NCI-H748 (cell line): ENCODE measurements at regions not wholly inside any gene's neighbourhood (a gene's known extent, or its start where the extent isn't known, plus 50 kb on each side); places are given as distances from the start of the nearest gene placed in this dataset.

ENCODE experiments used
- DNase-seq: peaks from one replicate; lab custom pipeline; 2025; ENCODE audit not compliant: unreplicated experiment; lab: John Stamatoyannopoulos, UW

DNA sequence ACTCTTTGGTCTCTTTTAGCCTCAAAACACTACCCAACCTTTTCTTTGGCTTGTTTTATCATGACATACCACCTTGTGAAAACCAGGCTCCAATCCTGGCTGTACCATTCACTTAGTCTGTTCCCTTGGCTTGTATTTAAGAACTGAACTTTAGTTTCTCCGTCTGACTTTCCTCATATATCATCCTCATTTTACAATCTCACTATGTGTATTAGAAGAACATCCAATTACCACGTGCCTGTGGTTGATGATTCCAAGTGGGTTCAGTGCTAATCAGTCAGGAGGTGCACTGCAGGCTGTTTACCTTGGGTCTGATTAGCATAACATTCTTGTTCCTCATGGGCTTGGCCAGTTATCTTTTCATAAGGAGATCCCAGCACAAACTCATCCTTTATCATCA is 144.8 kb upstream of the KLF14 start:
- no peak for DNase-seq

DNA sequence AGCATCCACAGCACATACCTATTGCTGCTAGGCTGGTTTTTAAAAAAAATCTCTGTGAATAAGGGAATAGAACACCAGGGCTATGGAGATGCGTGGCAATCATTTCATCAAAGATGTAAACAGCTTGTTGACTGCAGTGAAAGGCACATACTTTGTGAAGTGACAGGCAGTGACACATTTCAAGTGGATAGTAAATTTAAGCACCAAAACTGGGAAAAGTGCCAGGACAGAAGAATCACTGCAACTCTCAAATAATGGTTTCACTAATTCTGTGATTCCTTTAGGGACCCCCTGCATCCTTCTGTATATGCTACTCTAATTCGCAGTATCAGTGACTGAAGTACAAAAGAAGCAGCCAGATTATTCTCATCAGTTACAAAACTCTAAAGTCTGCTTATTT is 145.2 kb upstream of the KLF14 start:
- peak; percentile 21 for DNase-seq

DNA sequence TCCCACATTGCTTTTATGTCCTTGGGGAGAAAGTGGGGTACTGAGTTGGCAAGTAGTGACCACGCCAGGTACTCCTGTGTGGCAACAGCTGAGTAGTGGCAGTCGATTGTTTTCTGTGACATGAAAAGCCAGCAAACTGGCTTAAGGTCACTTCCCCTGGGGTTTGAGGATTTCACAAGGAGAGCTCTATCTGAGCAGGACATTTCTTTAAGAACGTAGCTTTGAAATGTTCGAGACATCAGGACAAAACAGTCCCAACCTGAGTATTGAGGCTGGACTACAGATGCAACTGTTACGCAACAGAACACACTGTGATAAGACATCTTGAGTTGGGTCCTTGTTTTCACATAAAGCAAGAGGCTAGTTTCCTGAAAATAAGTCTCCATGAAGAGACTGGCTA is 146.7 kb upstream of the KLF14 start:
- DNase-seq = no peak

DNA sequence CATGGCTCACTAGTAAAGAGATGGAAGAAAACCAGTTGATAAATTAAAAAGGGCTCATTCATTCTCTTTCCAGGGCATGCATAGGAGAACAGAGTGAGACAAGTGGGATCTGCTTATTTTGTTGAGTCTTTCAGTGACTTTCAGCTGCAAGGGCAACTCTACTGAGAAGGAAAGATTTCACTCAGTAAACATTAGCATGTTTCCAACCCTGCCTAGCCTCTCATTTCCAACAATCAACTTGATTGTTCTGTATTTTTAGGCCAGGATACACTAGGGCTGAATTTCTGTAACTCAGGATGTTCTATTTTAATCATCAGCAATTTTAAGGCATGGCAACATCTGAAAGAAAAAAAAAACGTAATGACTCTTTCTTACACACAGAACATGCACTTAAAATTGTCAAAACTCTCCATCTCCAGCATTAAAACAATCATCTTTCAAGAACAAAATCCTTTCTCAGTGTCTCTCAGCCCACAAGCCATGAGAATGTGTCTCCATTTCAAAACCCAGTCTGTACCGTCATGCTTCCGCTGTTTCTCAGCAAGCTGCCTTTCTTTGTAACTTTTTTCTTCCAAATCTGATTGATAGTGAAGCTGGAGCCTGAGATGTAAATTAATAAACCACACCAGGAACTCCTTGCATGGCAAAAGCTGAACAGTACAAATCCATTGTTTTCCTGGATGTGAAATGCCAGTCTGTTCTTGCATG is 147.2 kb upstream of the KLF14 start:
- no peak for DNase-seq

DNA sequence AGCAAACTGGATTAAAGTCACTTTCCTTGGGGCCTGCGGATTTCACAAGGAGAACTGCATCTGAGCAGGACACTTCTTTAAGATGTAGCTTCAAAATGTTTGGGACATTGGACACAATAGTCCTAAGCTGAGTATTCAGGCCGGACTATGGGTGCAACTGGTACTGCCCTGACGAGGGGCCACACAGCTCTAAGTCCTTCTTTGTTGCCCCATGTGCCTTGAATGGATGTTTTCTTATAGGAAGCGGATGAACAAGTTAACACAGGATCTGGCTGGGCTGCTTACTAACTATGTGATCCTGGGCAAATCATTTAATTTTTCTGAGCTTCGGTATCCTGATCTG is 147.8 kb upstream of the KLF14 start:
- no peak for DNase-seq

DNA sequence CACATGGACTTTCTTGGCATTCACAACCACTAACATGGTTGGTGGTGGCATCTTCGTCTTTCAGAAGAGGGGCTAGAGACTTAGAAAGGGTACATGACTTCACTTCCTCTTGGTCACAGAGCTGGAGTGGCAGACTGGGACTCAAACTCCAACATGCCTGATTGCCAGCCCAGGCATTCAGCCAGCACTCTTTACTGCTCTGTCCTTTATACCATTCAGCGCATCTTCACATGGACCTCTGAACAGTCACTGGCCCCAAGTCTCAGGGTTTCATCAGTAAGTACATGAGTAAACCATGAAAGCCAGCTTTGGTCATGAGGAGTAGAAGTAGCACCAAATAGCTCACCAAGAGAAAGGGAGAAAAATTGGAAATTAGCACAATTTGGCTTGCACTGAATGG is 148.4 kb upstream of the KLF14 start:
- no peak for DNase-seq

DNA sequence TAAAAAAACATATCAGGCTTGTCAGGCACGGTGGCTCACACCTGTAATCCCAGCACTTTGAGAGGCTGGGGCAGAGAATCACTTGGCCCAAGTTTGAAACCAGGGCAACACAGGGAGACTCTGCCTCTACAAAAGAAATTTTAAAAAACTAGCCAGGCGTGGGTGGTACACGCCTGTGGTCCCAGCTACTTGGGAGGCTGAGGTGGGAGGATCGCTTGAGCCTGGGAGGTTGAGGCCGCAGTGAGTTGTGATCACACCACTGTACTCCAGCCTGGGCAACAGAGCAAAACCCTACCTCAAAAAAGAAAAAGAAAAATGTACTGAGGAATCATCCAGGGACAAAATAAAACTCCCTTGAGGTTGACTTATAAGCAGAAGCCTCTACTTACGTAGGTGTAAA is 149.9 kb upstream of the KLF14 start:
- DNase-seq = no peak

DNA sequence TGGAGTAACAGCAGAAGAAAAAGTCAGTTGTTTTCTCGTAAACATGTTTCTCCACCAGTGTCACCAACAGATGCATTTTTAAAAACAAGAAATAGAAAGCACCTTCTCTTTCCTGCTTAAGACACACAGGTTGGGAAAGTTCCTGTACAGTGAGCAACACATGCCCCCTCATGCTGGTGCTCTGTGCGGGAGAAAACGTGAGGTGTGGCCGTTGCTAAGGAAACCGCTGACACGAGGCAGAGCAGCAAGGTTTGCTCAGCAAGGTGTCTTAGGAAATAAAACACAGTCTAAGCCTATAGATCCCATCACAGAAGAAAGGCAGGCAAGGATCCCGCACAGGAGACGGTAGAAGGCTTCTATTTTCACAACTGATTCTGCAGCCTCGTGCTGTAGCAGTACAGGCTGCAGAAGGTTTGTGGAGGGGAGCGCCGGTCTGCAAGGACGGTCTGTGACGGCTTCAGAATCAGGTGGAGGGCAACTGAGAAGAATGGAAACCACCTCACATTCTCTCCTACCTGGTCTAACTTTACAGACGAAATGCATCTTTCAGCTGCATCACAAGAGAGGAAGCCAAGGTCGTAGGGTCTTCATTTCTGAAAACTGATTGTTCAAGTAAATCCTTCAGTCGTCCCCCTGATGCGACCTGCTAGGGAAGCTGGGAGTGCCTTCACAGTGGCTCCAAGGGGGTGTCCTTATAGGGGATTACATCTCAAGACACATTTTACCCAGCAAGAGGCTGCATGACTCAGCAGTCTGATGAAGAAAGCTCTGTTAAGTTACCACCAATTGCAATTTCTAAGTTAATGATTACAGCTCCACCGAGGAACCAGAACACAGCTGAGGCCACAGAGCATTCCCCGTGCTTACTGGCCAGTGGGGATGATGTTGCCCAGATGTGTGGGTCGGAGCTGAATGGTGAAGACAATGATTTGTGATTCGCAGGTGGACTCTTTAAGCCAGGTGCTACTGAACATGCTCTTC is 150.7 kb upstream of the KLF14 start:
- DNase-seq = peak; percentile 57

DNA sequence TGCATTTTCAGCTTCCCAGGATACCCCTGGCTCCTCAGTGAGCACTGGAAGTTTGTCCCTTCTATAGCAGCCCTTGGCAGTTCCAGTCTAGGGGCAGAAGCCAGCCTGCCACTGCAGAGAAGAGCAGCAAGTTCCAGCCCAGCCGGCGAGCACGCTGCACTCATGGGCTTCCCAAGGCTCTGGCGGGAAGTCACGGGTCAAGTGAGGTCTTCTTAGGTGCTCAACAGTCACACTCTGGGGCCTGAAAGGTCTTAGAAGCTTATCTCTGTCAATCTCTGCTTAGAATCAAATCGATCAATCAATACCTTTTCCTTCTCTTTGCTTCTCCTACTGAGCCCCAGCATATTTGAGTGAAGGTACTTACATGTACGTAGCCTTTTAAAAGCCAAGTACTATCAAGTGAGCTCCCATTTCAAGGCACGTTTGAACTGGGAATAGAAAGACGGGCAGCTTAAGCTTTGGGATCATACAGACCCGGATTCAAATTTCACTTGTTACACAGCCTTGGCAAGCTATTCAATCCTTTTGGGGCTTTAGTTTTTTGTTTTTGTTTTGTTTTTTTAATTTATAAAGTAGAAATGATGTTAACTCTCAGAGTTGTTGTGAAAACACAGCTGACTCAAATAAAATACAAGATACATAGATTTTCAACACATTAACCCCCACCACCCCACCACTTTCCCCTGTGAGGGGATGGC is 152.6 kb upstream of the KLF14 start:
- DNase-seq = no peak

DNA sequence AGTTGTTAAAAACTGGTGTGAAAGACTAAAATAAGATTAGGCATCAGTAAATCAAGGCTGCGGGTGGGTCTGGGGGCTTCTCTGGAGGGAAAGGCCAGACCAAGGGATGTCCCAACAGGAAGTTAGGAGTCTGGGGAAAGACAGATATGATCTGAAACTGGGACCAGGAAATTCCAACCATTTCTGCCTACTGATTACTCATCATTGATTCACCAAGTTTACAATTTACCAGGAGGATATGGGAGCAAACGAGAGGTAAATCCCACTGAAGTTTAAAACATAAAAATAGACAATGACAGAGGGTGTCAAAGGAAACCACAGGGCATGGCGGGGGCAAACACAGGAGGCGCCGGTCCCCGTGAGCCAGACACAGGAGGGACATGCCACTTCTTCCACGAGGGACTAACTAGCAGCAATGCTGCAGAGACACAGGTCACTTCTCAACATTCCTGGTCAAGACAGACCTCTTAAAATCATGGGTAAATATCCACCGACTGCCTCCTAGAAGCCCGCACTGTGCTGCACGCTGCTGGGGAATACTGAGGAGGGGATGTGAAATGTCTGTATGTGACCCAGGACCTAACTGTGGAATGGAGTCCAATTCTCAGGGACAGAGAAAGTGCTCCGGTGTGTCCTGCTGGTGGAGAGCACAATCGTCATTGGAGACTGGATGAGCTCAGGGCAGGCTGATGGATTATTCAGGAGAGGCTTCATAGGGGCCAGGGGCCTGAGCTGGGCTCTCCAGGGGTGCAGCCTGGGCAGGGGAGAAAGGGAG is 153.4 kb upstream of the KLF14 start:
- no peak for DNase-seq

DNA sequence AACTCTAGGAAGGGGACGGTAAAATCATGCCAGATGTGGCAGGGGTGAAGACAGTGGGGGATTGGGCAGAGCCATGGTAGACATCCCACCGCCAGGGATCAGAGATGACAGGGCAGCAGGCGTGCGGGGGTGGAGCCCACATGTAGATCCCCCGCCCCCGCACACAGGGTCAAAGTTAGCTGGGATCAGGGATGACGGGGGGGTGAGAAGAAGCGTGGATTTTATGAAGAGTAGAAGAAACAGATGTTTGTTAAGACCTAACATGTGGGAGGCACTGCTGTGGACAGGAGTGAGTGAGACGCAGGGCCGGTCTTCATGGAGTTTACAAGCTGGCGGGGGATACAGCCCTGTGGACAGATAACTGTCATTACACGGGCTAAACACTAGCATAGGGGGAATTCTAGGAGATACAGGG is 154.0 kb upstream of the KLF14 start:
- no peak for DNase-seq

DNA sequence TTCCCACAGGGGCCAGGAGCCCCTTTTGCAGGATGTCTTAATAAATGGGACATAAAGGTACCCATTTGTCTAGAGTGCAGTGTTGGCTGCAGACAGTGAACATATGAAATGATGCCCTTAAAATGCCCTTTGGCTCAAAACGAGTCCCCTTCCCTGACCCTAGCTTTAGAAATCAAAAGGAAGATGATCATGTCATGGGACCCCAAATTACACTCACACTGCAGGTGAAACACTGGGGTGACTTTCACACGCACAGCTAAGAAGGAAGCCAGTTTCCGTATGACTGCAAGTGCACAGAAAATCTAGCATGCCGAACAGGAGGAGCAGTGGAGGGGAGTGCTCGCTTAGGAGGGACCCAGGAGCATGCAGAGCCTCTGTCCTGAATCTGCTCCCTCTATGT is 154.5 kb upstream of the KLF14 start:
- no peak for DNase-seq

DNA sequence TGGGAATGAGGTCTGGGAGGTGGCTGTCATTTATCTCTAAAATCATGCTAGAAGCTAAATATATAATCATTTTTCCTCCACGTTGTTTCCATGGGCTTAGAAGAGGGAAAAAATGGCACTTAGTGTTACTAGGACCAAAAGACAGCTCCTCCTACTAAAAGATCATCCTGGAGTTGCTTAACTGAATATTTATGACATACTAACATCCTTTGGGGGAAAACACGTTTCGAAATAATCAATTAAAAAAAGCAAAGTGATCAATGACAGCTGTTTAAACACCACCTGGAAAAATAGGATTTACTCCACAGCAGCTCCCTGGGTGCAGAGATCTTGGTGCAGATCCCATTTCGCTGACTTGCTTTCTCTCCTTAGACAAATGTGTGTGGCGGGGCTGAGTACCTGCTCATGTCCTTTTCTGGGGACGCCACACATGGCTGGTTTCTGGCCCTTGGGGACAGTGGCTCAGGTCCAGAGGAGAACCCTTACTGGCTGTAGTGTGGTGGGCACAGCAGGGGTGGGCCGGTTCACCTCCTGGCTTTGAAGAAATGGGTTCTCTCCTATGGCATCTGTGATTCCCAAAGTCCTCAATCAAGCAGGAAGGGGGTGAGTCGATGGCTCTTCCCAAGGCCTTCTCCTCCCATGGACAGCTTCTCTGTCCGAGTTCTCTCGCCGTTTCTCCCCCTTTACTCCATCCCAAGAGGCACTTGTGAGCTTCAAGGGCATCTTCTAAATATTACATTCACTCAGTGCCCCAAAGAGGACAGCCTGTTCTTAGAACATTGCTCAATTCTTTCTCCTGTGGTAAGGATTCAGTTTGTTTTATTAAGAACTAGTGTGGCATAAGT is 156.4 kb upstream of the KLF14 start:
- no peak for DNase-seq

DNA sequence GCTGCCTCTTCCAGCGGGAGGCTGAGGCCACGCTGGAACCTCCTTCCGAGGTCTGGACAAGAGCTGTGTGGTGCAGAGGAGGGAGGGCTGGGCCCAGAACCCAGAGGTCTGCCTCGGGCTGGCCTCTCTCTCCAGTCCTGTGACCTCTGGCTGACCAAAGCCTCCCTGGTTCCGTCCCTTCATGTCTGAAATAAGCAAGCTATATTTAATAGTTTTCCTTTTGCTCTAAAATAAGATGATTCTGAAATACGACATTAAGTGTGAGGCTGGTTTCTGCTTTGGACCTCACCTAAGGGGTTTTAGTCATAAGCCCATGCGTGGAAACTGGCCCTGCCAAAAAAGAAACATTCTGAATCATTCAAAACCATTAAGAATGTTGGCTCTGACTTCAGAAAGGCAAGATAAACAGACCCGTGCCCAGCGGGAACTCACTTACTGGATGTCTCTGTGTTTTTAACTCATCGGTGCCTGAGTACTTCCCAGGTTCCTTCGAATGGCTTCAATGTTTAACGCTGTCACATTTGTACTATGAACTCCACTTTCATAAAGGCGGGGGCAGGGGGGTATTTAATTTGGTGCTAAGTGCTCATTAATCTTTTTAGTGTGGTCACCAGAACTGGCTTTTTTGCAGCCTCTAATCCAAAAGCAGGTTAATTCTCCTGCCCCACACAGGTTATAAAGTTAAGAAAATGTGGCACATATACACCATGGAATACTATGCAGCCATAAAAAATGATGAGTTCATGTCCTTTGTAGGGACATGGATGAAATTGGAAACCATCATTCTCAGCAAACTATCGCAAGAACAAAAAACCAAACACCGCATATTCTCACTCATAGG is 157.5 kb upstream of the KLF14 start:
- no peak for DNase-seq

DNA sequence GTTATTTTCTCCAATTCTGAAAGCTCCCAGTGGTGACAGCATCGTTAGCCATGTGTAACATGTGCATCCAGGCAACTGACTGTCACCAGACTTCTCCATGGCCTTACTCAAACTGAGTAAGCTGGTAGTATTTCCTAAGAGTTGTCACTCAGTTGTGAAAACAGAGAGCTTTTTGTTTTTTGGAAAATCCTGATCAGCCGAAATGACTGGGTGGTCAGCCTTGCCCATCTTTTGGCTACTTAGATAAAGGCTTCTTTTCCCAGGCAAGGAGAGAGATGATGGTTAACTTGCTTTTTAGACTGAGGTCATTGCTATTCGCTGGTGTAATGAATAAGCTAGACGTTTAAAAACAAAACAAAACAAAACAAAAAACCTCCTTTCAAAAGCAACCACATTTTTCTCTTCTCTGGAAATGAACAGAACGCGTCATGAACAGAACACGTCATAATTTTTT is 159.5 kb upstream of the KLF14 start:
- DNase-seq = no peak

DNA sequence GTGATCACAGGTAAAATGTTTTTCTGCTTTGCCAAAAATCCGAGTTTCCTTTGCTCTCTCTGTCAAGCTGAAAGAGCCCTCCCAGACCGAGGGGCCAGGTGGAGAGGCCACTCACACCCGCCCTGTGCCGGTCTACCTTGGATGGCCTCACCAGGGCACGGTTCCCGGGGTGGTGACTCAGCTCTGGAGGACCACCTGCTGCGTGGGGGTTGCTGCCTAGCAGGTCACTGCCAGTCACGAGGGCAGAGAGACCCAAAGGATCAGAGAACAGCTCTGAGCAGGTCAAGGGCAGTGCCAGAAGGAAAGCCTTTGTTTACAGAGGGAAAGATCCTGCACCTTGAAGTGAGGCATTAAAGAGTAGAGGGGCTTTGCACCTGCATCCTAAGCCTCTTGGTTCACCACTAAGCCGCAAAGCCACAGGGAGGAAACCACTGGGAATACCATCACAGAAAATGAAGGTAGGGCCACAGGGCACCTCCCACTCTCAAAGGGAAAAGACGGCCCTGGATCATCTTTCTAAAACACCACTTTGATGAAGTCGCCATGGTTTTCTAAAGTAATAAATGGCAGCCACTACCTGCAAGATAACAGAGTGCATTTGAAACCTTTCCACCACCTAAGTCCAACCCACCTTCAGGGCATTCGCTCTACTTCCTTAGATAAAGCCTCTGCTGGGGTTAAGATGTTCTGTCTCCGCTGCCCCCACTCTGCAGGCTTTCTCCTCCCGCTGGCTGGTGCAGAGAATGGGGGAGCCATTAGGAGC is 160.3 kb upstream of the KLF14 start:
- DNase-seq = no peak

DNA sequence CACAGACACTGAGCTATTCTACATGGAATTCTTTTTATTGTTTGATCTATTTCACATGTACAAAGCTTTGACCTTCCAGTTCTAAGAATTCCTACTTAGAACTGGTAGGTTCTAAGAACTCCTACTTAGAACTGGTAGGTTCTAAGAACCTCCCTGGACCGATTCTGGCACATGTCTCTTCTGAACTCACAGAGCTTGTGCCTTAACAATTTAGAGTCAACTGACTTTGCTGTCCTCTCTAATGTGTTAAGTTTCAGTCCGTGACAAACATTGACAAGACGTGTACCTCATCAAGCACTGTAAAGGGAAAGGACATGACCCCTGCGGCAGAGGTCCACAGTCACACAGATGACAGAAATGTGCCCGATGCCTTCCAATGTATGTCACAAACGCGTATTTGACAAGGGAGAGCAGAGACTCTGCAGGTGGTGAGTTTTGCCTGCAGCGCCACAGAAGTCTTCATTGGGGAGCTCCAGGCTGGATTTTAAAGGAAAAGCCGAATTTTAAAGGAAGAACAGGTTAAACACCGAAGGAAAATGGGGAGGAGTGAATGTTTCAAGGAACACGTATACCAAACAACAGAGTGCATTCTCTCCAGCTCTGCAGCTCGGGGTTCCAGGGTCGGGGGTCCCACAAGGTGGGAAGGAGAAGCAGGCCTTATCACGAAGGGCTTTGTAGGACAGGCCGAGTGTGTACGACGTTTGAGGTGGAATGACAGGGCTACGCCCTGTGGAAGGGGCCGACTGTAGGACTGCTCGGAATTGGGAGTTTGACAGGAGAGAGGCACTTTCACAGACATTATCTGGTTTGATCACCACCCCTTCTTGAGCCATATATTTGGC is 161.1 kb upstream of the KLF14 start:
- DNase-seq = no peak
